SH-SY5Y (cell line): ENCODE measurements at regions not wholly inside any gene's neighbourhood (a gene's known extent, or its start where the extent isn't known, plus 50 kb on each side); places are given as distances from the start of the nearest gene placed in this dataset.

Experiments used
- GATA2 ChIP-seq: IDR thresholded peaks from 2 replicates; pipeline ENCODE4 v1.6.1; 2011; ENCODE audit warnings: mild to moderate bottlenecking, low read depth, low read length
- GATA3 ChIP-seq: IDR thresholded peaks from 2 replicates; pipeline ENCODE4 v1.6.1; 2011; ENCODE audit warnings: low read depth, mild to moderate bottlenecking, low read length, moderate library complexity

DNA sequence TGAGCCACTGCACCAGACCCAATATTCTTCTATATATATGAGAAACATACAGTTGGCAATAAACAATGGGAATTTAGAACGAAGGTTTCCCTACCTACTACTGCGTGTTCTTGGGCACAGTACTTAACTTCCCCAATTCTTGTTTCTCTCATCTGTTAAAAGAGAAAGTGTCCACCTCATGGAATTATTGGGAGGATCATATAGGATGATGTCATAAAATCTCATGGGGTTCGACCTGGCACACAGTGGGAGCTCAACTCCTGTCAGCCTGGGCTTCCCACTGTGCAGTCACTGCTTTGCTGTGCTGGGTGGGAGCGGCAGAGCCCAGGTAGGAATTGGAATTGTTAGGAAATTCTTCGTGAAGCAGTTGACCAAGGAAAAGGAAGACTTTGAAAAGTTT lies 203.3 kb downstream of the SH3BP4 start:
- no peak for TF ChIP-seq GATA3
- no peak for TF ChIP-seq GATA2
